ENCODE measurements at regions not wholly inside any gene's neighbourhood (a gene's known extent, or its start where the extent isn't known, plus 50 kb on each side); places are given as distances from the start of the nearest gene placed in this dataset.

DNA sequence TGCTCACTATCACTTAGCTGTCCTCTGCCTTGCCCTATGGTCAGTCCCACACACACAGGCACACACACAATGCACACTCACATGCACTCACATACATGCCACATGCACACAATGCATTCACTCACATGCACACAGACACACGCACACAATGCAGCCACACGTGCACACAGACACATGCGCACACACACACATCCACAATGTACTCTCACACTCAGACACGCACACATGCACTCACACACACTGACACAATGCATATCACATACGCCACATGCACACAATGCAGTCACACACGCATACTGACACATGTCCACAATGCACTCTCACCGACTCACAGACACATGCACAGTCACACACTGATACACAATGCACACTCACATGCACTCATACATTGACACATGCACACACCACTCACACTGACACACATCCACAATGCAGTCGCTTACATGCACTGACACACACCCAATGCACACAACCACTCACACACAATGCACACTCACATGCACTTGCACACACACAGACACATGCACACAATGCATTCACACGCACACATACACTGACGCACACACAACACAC is 99.7 kb downstream of the ENGASE start:
- TF ChIP-seq, protein P1, sequence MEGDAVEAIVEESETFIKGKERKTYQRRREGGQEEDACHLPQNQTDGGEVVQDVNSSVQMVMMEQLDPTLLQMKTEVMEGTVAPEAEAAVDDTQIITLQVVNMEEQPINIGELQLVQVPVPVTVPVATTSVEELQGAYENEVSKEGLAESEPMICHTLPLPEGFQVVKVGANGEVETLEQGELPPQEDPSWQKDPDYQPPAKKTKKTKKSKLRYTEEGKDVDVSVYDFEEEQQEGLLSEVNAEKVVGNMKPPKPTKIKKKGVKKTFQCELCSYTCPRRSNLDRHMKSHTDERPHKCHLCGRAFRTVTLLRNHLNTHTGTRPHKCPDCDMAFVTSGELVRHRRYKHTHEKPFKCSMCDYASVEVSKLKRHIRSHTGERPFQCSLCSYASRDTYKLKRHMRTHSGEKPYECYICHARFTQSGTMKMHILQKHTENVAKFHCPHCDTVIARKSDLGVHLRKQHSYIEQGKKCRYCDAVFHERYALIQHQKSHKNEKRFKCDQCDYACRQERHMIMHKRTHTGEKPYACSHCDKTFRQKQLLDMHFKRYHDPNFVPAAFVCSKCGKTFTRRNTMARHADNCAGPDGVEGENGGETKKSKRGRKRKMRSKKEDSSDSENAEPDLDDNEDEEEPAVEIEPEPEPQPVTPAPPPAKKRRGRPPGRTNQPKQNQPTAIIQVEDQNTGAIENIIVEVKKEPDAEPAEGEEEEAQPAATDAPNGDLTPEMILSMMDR (IDR thresholded peaks at IDR 0.05 in 8 of 11, conservative IDR thresholded peaks at IDR 0.05 in 3 of 11): no peak
- TF ChIP-seq POLR2AphosphoS5 (IDR thresholded peaks at IDR 0.05): no peak
- no peak for TF ChIP-seq POLR2A (IDR thresholded peaks at IDR 0.05)
